Right lobe of liver (tissue), 4 donors: ENCODE measurements at regions not wholly inside any gene's neighbourhood (a gene's known extent, or its start where the extent isn't known, plus 50 kb on each side); places are given as distances from the start of the nearest gene placed in this dataset.

Source experiments
- POLR2A ChIP-seq: fragments of 450-650 bp; IDR thresholded peaks from one replicate; pipeline ENCODE4 v1.6.1; 2017; ENCODE audit warnings: antibody characterized with exemption, mild to moderate bottlenecking
- TF ChIP-seq, protein P1 (sequence below), 4 donors: fragments of 200-600 bp in 3 of 4; fragments of 450-650 bp in 1 of 4; IDR thresholded peaks; one replicate each; pipeline versions ENCODE4 v1.5.1 to v1.8.0; 2016 to 2022; ENCODE audit warnings: antibody characterized with exemption in 4 of 4, mild to moderate bottlenecking in 2 of 4
- donor health status: DM: no; HTN: no; CAD: no.
- donor health status: DM: no; HTN: no; CAD: no.
- donor health status: DM: no; HTN: yes; CAD: no.

DNA sequence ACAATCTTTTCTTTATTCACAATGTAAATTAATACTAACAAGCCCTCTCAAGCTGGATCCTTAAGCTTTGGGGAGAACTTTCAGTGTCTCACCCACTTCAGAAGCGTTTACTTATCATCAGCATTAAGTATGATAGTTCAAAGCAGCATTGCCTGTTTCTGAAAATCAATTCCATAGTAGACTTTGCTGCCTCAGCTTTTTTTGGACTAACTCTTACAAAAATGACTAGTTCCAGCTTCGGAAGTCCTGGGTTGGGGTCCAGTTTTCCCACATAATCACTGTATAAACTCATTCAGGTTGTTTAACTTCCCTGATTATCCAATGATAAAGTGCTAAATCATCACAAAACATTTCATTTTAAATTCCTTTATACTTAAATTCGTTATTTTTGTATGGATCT is 114.4 kb downstream of the NR2F2 start:
- TF ChIP-seq, protein P1, sequence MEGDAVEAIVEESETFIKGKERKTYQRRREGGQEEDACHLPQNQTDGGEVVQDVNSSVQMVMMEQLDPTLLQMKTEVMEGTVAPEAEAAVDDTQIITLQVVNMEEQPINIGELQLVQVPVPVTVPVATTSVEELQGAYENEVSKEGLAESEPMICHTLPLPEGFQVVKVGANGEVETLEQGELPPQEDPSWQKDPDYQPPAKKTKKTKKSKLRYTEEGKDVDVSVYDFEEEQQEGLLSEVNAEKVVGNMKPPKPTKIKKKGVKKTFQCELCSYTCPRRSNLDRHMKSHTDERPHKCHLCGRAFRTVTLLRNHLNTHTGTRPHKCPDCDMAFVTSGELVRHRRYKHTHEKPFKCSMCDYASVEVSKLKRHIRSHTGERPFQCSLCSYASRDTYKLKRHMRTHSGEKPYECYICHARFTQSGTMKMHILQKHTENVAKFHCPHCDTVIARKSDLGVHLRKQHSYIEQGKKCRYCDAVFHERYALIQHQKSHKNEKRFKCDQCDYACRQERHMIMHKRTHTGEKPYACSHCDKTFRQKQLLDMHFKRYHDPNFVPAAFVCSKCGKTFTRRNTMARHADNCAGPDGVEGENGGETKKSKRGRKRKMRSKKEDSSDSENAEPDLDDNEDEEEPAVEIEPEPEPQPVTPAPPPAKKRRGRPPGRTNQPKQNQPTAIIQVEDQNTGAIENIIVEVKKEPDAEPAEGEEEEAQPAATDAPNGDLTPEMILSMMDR (IDR thresholded peaks at IDR 0.05) = no peak
- no peak for TF ChIP-seq POLR2A
